SU-DHL-6 (cell line): ENCODE measurements at regions not wholly inside any gene's neighbourhood (a gene's known extent, or its start where the extent isn't known, plus 50 kb on each side); places are given as distances from the start of the nearest gene placed in this dataset.

ENCODE experiments used
- H2AFZ ChIP-seq: fragments of 200-600 bp; sonication (generic); 2 replicates; pipeline ENCODE4 v1.6.1; 2014; ENCODE audit warnings: low read depth, mild to moderate bottlenecking, moderate library complexity, mixed read lengths, antibody characterized with exemption, low read length; ENCODE audit not compliant: severe bottlenecking
- H3F3A ChIP-seq: fragments of 200-600 bp; shearing (Covaris generic); 2 replicates; pipeline ENCODE4 v1.6.0; 2016; ENCODE audit warnings: antibody characterized with exemption, mild to moderate bottlenecking; ENCODE audit not compliant: insufficient read depth
- H3K27ac ChIP-seq: fragments of 200-600 bp; sonication (generic); 2 replicates; pipeline ENCODE4 v1.5.1; 2016; ENCODE audit warnings: low read depth, mild to moderate bottlenecking, low read length, moderate library complexity, mixed read lengths
- H3K27me3 ChIP-seq: fragments of 200-600 bp; sonication (generic), shearing (Covaris generic); 2 replicates; pipeline ENCODE4 v1.6.0; 2014; ENCODE audit warnings: mild to moderate bottlenecking, low read length
- H3K36me3 ChIP-seq: fragments of 200-600 bp; sonication (generic); 2 replicates; pipeline ENCODE4 v1.6.1; 2014; ENCODE audit warnings: mild to moderate bottlenecking, low read length, mixed read lengths
- H3K4me2 ChIP-seq: fragments of 300-600, 200-600 bp; shearing (Covaris generic), sonication (generic); 2 replicates; pipeline ENCODE4 v1.6.0; 2014; ENCODE audit warnings: low read length, low read depth, mild to moderate bottlenecking; ENCODE audit not compliant: poor library complexity, severe bottlenecking
- H3K4me3 ChIP-seq: fragments of 200-600 bp; sonication (generic); 2 replicates; pipeline ENCODE4 v1.5.1; 2014; ENCODE audit warnings: antibody characterized with exemption, low read length, mild to moderate bottlenecking, mixed read lengths; ENCODE audit not compliant: insufficient read depth, poor library complexity, severe bottlenecking
- H3K79me2 ChIP-seq: fragments of 200-600 bp; sonication (generic); 2 replicates; pipeline ENCODE4 v1.6.1; 2014; ENCODE audit warnings: mild to moderate bottlenecking, low read length, moderate library complexity; ENCODE audit not compliant: insufficient read depth
- H3K9ac ChIP-seq: fragments of 200-600 bp; sonication (generic); 2 replicates; pipeline ENCODE4 v1.7.0; 2014; ENCODE audit warnings: mild to moderate bottlenecking, low read length
- H3K9me2 ChIP-seq: fragments of 200-600 bp; sonication (generic); replicated peaks from 2 replicates; pipeline ENCODE4 v1.6.1; 2014; ENCODE audit warnings: low read length; ENCODE audit not compliant: insufficient read depth
- H3K9me3 ChIP-seq: fragments of 200-600 bp; sonication (generic); 2 replicates; pipeline ENCODE4 v1.6.1; 2014; ENCODE audit warnings: low read length, mixed read lengths; ENCODE audit not compliant: insufficient read depth
- H4K20me1 ChIP-seq: fragments of 200-600 bp; sonication (generic); 2 replicates; pipeline ENCODE4 v1.6.1; 2014; ENCODE audit warnings: low read depth, mild to moderate bottlenecking, antibody characterized with exemption, low read length, moderate library complexity, mixed read lengths
- EZH2phosphoT487 ChIP-seq: fragments of 200-600 bp; sonication (generic), shearing (Covaris generic); conservative IDR thresholded peaks from 2 replicates; pipeline ENCODE4 v1.6.1; 2018; ENCODE audit warnings: mild to moderate bottlenecking, antibody characterized with exemption, low read length, moderate library complexity, mixed read lengths
- TF ChIP-seq, protein P1 (sequence below): fragments of 200-600 bp; sonication (generic); IDR thresholded peaks from one replicate; pipeline ENCODE4 v1.5.1; 2017; ENCODE audit warnings: antibody characterized with exemption, mild to moderate bottlenecking, low read length, moderate library complexity; ENCODE audit not compliant: insufficient read depth, poor library complexity, severe bottlenecking

DNA sequence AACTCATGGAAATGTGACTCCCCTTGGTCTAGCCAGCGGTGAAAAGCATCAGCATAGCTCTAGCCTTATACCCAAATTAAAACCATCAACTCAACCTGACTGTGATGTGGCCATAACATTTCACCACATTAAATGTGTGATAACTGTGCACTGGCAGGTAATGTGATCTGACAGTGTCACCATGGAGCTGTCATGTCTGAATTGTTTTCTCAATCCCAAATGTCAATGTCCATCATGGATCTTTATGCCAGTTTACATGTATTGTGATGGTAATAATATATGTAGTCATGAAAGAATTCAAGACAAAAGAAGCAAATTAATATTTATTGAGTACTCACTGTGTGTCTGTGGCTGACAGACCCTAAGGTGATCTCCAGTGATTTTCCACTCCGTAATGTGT, 213.4 kb upstream of the EOMES start:
- Histone ChIP-seq H3K9ac (no peak overlapping the region), H3K4me3 (no peak overlapping the region), H3K36me3 (no peaks in the 10 kb centered on the region), H2AFZ (no peak overlapping the region), H3K4me2 (no peak overlapping the region), H3F3A (no peaks in the 10 kb centered on the region), H3K27ac (no peak overlapping the region), H3K9me3 (no peaks in the 10 kb centered on the region), H4K20me1 (no peaks in the 10 kb centered on the region), H3K79me2 (no peaks in the 10 kb centered on the region), H3K9me2 (no peaks in the 10 kb centered on the region), H3K27me3 (no peaks in the 10 kb centered on the region)
- no peak for TF ChIP-seq EZH2phosphoT487
- TF ChIP-seq, protein P1, sequence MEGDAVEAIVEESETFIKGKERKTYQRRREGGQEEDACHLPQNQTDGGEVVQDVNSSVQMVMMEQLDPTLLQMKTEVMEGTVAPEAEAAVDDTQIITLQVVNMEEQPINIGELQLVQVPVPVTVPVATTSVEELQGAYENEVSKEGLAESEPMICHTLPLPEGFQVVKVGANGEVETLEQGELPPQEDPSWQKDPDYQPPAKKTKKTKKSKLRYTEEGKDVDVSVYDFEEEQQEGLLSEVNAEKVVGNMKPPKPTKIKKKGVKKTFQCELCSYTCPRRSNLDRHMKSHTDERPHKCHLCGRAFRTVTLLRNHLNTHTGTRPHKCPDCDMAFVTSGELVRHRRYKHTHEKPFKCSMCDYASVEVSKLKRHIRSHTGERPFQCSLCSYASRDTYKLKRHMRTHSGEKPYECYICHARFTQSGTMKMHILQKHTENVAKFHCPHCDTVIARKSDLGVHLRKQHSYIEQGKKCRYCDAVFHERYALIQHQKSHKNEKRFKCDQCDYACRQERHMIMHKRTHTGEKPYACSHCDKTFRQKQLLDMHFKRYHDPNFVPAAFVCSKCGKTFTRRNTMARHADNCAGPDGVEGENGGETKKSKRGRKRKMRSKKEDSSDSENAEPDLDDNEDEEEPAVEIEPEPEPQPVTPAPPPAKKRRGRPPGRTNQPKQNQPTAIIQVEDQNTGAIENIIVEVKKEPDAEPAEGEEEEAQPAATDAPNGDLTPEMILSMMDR, result no peak

DNA sequence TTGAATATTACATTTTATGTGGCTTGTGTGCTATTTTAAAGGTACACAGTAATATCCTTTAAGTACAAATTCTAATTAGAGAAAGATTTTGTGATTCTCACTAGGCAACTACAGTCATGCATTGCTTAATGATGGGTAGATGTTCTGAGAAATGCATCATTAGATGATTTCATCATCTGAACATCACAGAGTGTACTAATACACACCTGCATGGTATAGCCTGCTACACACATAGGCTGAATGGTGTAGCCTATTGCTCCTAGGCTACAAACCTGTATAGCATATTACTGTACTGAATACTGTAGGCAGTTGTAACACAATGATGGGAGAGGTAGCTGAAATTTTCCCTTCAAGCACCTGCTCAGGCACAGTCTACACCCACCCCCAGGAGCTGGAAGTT, 217.4 kb upstream of the EOMES start:
- TF ChIP-seq, protein P1, result no peak
- no peak for TF ChIP-seq EZH2phosphoT487
- Histone ChIP-seq H3K36me3 (no peaks in the 10 kb centered on the region), H3F3A (no peaks in the 10 kb centered on the region), H3K79me2 (no peaks in the 10 kb centered on the region), H4K20me1 (no peaks in the 10 kb centered on the region), H3K4me2 (no peak overlapping the region), H3K9ac (no peak overlapping the region), H2AFZ (no peak overlapping the region), H3K9me3 (no peaks in the 10 kb centered on the region), H3K27ac (no peak overlapping the region), H3K9me2 (no peaks in the 10 kb centered on the region), H3K4me3 (no peak overlapping the region), H3K27me3 (no peaks in the 10 kb centered on the region)

DNA sequence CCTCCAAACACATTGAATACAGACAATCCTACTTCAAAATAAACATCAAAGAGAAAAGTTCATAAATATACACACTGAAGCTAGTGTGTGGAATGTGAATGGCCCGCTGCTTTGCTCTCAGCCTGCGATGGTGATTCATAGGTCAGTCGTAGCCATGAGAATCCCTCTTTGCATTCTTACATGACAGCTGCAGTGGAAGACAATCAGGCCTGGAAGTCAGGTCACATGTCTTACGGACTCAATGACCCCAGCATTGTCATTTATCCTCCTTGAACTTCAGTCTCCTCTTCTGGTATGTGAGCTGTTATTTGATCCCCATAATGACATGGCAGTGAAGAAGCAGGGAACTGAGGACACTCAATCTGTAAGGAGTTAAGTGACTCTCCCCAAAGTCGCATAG, 217.8 kb upstream of the EOMES start:
- H3K9me3 ChIP-seq, result no peaks in the 10 kb centered on the region
- no peaks in the 10 kb centered on the region for H3K27me3 ChIP-seq
- H3K79me2 ChIP-seq, result no peaks in the 10 kb centered on the region
- no peak overlapping the region for H2AFZ ChIP-seq
- H4K20me1 ChIP-seq, result no peaks in the 10 kb centered on the region
- H3K36me3 ChIP-seq, result no peaks in the 10 kb centered on the region
- no peak overlapping the region for H3K27ac ChIP-seq
- no peaks in the 10 kb centered on the region for H3F3A ChIP-seq
- no peaks in the 10 kb centered on the region for H3K9me2 ChIP-seq
- H3K4me3 ChIP-seq, result no peak overlapping the region
- H3K4me2 ChIP-seq, result no peak overlapping the region
- H3K9ac ChIP-seq, result no peak overlapping the region
- no peak for TF ChIP-seq EZH2phosphoT487

DNA sequence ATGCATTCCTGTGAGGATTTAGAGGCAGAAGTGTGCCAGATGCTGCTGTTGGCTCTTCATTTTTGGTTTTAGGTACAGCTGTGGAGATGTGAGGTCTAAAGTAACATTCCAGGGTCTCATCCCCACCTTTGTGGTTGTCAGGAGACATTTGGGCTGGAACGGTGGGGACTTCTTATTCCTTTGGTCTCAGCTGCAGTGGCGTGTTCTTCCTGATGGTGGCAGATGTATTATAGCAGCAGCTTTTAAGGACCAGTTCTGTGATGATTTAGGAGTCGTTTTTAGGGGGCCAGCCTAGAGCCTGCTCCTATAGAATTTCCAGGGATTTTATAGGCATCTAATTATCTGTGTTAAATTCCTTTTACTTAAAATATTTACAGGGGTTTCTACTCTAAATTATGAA, 221.0 kb upstream of the EOMES start:
- Histone ChIP-seq H3K9ac (no peak overlapping the region), H3K9me2 (no peaks in the 10 kb centered on the region), H3K9me3 (no peaks in the 10 kb centered on the region), H3K27me3 (no peaks in the 10 kb centered on the region), H3K79me2 (no peaks in the 10 kb centered on the region), H3F3A (no peaks in the 10 kb centered on the region), H3K4me3 (no peak overlapping the region), H4K20me1 (no peaks in the 10 kb centered on the region), H3K4me2 (no peak overlapping the region), H2AFZ (no peak overlapping the region), H3K36me3 (no peaks in the 10 kb centered on the region), H3K27ac (no peak overlapping the region)
- no peak for TF ChIP-seq EZH2phosphoT487
- TF ChIP-seq, protein P1, result no peak
